GM12874 (cell line): ENCODE measurements at regions not wholly inside any gene's neighbourhood (a gene's known extent, or its start where the extent isn't known, plus 50 kb on each side); places are given as distances from the start of the nearest gene placed in this dataset.

Experiments
- CTCF ChIP-seq: IDR thresholded peaks from 2 replicates; pipeline ENCODE4 v1.5.1; 2011; ENCODE audit warnings: low read depth, mild to moderate bottlenecking, control low read depth, low read length, moderate library complexity; ENCODE audit not compliant: insufficient read depth

- no peak for TF ChIP-seq CTCF
Measured at GRCh38 chr6:74931558-74931957, 274.3 kb downstream of the COL12A1 start.

- no peak for TF ChIP-seq CTCF
Measured at GRCh38 chr6:74928203-74928602, 277.6 kb downstream of the COL12A1 start.

- TF ChIP-seq CTCF, result no peak
Measured at GRCh38 chr6:74927299-74927698, 278.6 kb downstream of the COL12A1 start.

- no peak for TF ChIP-seq CTCF
Measured at GRCh38 chr6:74925683-74926082, 280.2 kb downstream of the COL12A1 start.

- TF ChIP-seq CTCF, result no peak
Measured at GRCh38 chr6:74914888-74915287, 291.0 kb downstream of the COL12A1 start.

- TF ChIP-seq CTCF, result no peak
Measured at GRCh38 chr6:74912234-74912633, 293.6 kb downstream of the COL12A1 start.

- TF ChIP-seq CTCF, result no peak
Measured at GRCh38 chr6:74902846-74903245, 303.0 kb downstream of the COL12A1 start.

- TF ChIP-seq CTCF, result no peak
Measured at GRCh38 chr6:74902089-74902488, 303.8 kb downstream of the COL12A1 start.
